Endothelial cell of umbilical vein (primary cell): ENCODE measurements at regions not wholly inside any gene's neighbourhood (a gene's known extent, or its start where the extent isn't known, plus 50 kb on each side); places are given as distances from the start of the nearest gene placed in this dataset.

Source experiments
- BruUV-seq: library from RNA; stranded (reverse); fragments of 400-500 nt; replicated peaks from 2 replicates; lab custom pipeline; 2021; lab: Mats Ljungman, UMichigan
- CTCF ChIA-PET: fragments of 300-600, 350-600 bp; sonication (Branson Sonifier 250); formaldehyde crosslinking; loops from one replicate; lab custom pipeline; 2021; ENCODE audit warnings: antibody characterized with exemption, inconsistent platforms; lab: Charles Lee
- POLR2A ChIA-PET: fragments of 300-600, 350-600 bp; sonication (Branson Sonifier 250); formaldehyde crosslinking; loops from one replicate; lab custom pipeline; 2021; ENCODE audit warnings: antibody characterized with exemption, inconsistent platforms; lab: Charles Lee
- DNase-seq: peaks from one replicate; pipeline ENCODE4 v3.0.0-alpha.2; 2011; ENCODE audit warnings: low read depth, low spot score
- FAIRE-seq: peaks from 2 replicates; lab custom pipeline; 2011; peaks lifted over from hg19 to GRCh38; lab: Jason Lieb, UNC
- H2AFZ ChIP-seq: 2 replicates; pipeline ENCODE4 v1.6.0; 2012; ENCODE audit warnings: low read depth, low read length, control low read depth, inconsistent platforms
- H3K27ac ChIP-seq: 2 replicates; pipeline ENCODE4 v1.5.1; 2011; ENCODE audit warnings: low read depth, mild to moderate bottlenecking, control low read depth, low read length, moderate library complexity; ENCODE audit not compliant: insufficient read depth
- H3K27me3 ChIP-seq, 2 experiments: 2 replicates each; pipeline versions ENCODE4 v1.6.0 to v1.6.1; 2011; ENCODE audit warnings: low read length in 2 of 2, mixed read lengths in 1 of 2; ENCODE audit not compliant: control insufficient read depth in 2 of 2, insufficient read depth in 2 of 2
- H3K36me3 ChIP-seq, 2 experiments: 2 replicates in 1 of 2; 3 replicates in 1 of 2; pipeline ENCODE4 v1.5.1; 2011; ENCODE audit warnings: low read length in 2 of 2, mild to moderate bottlenecking in 1 of 2, moderate library complexity in 1 of 2; ENCODE audit not compliant: control insufficient read depth in 2 of 2, insufficient read depth in 2 of 2; ENCODE audit errors: extremely low read depth in 1 of 2
- H3K4me1 ChIP-seq: 3 replicates; pipeline ENCODE4 v1.5.1; 2011; ENCODE audit warnings: mild to moderate bottlenecking, low read length; ENCODE audit not compliant: control insufficient read depth, insufficient read depth; ENCODE audit errors: extremely low read depth
- H3K4me2 ChIP-seq: 2 replicates; pipeline ENCODE4 v1.6.1; 2011; ENCODE audit warnings: low read length, control low read depth, mixed read lengths; ENCODE audit not compliant: insufficient read depth
- H3K4me3 ChIP-seq, 3 experiments: fragments of 200-600 bp in 1 of 3; sonication (generic), shearing (Covaris generic) in 1 of 3; replicated peaks in 1 of 3; 2 replicates each; pipeline ENCODE4 v1.5.1; 2011 to 2016; ENCODE audit warnings: control low read depth in 3 of 3, low read length in 3 of 3, mild to moderate bottlenecking in 2 of 3, inconsistent platforms in 1 of 3, low read depth in 1 of 3, moderate library complexity in 1 of 3; ENCODE audit not compliant: insufficient read depth in 1 of 3
- H3K79me2 ChIP-seq: 2 replicates; pipeline ENCODE4 v1.6.0; 2012; ENCODE audit warnings: low read length, inconsistent platforms; ENCODE audit not compliant: control insufficient read depth, insufficient read depth
- H3K9ac ChIP-seq: replicated peaks from 2 replicates; pipeline ENCODE3; 2011; ENCODE audit warnings: low read length, control low read depth; ENCODE audit not compliant: insufficient read depth; ENCODE audit errors: extremely low read depth
- H3K9me1 ChIP-seq: replicated peaks from 3 replicates; pipeline ENCODE4 v1.6.0; 2011; ENCODE audit warnings: mild to moderate bottlenecking, low read length; ENCODE audit not compliant: control insufficient read depth, insufficient read depth; ENCODE audit errors: extremely low read depth
- H3K9me3 ChIP-seq: replicated peaks from 2 replicates; pipeline ENCODE4 v1.5.1; 2012; ENCODE audit warnings: low read length, inconsistent platforms; ENCODE audit not compliant: control insufficient read depth, insufficient read depth
- H4K20me1 ChIP-seq: replicated peaks from 2 replicates; pipeline ENCODE3; 2011; ENCODE audit warnings: mild to moderate bottlenecking, low read length; ENCODE audit not compliant: control insufficient read depth, insufficient read depth; ENCODE audit errors: extremely low read depth
- EZH2 ChIP-seq: IDR thresholded peaks from 2 replicates; pipeline ENCODE4 v1.6.1; 2012; ENCODE audit warnings: borderline replicate concordance, low read depth, mild to moderate bottlenecking, moderate library complexity, low read length, inconsistent platforms; ENCODE audit not compliant: severe bottlenecking
- FOS ChIP-seq: IDR thresholded peaks from 2 replicates; pipeline ENCODE4 v1.6.1; 2011; ENCODE audit warnings: mild to moderate bottlenecking, low read length, moderate library complexity, borderline replicate concordance; ENCODE audit not compliant: insufficient read depth
- GATA2 ChIP-seq: IDR thresholded peaks from 2 replicates; pipeline ENCODE4 v1.7.0; 2011; ENCODE audit warnings: low read depth, mild to moderate bottlenecking, moderate library complexity, mixed read lengths, low read length; ENCODE audit not compliant: insufficient read length, insufficient read depth
- JUN ChIP-seq: IDR thresholded peaks from 2 replicates; pipeline ENCODE4 v1.6.1; 2011; ENCODE audit warnings: borderline replicate concordance, low read depth; ENCODE audit not compliant: insufficient read length, insufficient read depth
- MYC ChIP-seq: IDR thresholded peaks from one replicate; pipeline ENCODE4 v1.6.1; 2011; ENCODE audit warnings: mild to moderate bottlenecking, low read depth, low read length
- POLR2A ChIP-seq: IDR thresholded peaks from 2 replicates; pipeline ENCODE4 v1.6.1; 2012; ENCODE audit warnings: low read depth, mild to moderate bottlenecking, control low read depth, low read length
- dilution Hi-C: fragments of 300-500 bp; cut with MboI; formaldehyde crosslinking; loops from one replicate; pipeline ENCODE4 v1.15.0; 2019; ENCODE audit warnings: low sequenced_read_pairs; ENCODE audit not compliant: extremely low pct_ligation_motif_present
- intact Hi-C: fragments of 100-400 bp; cut with micrococcal nuclease; formaldehyde crosslinking; loops from one replicate; pipeline ENCODE4 v1.10.0; 2022
- TF ChIP-seq, protein P1 (sequence below), 2 donors: IDR thresholded peaks; 1 replicate in 1 of 2; 2 replicates in 1 of 2; pipeline ENCODE4 v1.5.1; 2011; ENCODE audit warnings: low read length in 2 of 2, mild to moderate bottlenecking in 2 of 2, moderate library complexity in 2 of 2, control low read depth in 1 of 2, inconsistent platforms in 1 of 2, low read depth in 1 of 2; ENCODE audit not compliant: insufficient read depth in 1 of 2; ENCODE audit errors: extremely low read depth in 1 of 2
- TF ChIP-seq, protein P2 (sequence below): IDR thresholded peaks from 2 replicates; pipeline ENCODE4 v1.6.1; 2011; ENCODE audit not compliant: insufficient read depth, insufficient read length

DNA sequence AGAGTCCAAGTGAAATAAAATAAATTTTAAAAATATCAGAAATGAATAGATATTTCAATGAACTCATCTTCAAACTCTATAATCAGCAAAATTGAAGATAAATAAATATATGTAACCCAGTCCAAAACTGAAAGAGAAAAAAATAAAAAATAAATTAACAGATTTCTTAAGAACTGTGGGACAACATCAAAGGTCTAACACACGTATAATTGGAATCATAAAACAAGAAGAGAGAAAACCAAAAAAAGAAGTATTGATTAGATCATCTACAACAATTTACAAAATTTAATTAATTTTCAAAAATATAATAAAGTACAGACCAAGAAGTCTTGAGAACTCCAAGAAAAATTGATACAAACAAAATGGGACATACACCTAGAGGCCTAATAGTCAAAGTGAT is 625.8 kb upstream of the SORCS1 start:
- TF ChIP-seq POLR2A (no peak), EZH2 (no peak), JUN (no peak), GATA2 (no peak), FOS (no peak), MYC (no peak)
- TF ChIP-seq, protein P1, sequence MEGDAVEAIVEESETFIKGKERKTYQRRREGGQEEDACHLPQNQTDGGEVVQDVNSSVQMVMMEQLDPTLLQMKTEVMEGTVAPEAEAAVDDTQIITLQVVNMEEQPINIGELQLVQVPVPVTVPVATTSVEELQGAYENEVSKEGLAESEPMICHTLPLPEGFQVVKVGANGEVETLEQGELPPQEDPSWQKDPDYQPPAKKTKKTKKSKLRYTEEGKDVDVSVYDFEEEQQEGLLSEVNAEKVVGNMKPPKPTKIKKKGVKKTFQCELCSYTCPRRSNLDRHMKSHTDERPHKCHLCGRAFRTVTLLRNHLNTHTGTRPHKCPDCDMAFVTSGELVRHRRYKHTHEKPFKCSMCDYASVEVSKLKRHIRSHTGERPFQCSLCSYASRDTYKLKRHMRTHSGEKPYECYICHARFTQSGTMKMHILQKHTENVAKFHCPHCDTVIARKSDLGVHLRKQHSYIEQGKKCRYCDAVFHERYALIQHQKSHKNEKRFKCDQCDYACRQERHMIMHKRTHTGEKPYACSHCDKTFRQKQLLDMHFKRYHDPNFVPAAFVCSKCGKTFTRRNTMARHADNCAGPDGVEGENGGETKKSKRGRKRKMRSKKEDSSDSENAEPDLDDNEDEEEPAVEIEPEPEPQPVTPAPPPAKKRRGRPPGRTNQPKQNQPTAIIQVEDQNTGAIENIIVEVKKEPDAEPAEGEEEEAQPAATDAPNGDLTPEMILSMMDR (IDR thresholded peaks at IDR 0.05; ENCODE audit: extremely low read depth in 1 of 2, insufficient read depth in 1 of 2, low read depth in 1 of 2, low read length in 2 of 2) = no peak
- TF ChIP-seq, protein P2, sequence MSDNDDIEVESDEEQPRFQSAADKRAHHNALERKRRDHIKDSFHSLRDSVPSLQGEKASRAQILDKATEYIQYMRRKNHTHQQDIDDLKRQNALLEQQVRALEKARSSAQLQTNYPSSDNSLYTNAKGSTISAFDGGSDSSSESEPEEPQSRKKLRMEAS = no peak
- Histone ChIP-seq H3K27ac (no peak overlapping the region), H4K20me1 (no peaks in the 10 kb centered on the region), H3K4me2 (no peak overlapping the region), H3K27me3 (no peaks in the 10 kb centered on the region), H3K9ac (no peak overlapping the region), H3K4me3 (no peak overlapping the region), H3K36me3 (no peaks in the 10 kb centered on the region), H2AFZ (no peak overlapping the region), H3K9me1 (no peaks in the 10 kb centered on the region), H3K9me3 (peaks cover 1% of the 10 kb centered on the region), H3K4me1 (no peaks in the 10 kb centered on the region), H3K79me2 (no peaks in the 10 kb centered on the region)
- POLR2A ChIA-PET = no interaction called here
- DNase-seq (no peak), FAIRE-seq (no peak)
- CTCF ChIA-PET = no interaction called here
- intact Hi-C loops (no loop called here), dilution Hi-C loops (no loop called here)
- no TSS peak for BruUV-seq
